ENCODE measurements at regions not wholly inside any gene's neighbourhood (a gene's known extent, or its start where the extent isn't known, plus 50 kb on each side); places are given as distances from the start of the nearest gene placed in this dataset.

DNA sequence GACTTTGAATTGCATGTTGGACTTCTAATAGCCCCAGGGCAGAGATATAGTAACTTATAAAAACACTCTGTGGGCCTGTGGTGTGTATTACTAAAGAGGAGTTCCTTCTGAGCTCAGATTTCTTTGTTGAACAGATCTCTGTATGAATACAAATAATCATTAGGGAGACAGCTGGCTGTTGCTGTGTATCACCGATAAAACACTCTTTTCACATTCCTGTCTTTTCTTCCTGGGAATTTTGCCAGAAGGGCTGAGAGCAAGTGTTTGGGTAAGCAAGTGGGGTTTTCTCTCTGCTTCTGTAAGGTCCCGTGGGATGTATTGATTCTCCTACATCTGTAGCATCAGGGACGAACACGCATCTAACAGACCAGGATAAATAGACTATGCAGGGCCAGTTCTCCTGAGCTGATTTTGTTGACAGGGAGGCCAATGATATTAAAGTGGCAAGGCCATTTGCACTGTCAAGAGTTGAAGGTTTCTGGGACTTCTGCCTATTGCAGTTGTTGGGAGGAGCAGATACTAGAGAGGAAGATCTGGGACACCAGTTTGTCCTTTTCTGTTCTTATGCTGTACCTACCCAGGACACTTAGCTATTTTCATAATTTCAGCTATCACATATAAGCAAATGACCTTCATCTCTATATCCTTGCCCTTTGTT is 225.9 kb upstream of the CD96 start:
- CTCF ChIA-PET (ENCODE audit: low intra/inter-chr PET ratio): no interaction called here
- no peak for TF ChIP-seq ELF4 (CRISPR knock-in tag; IDR thresholded peaks at IDR 0.05)
- no peak for TF ChIP-seq POLR3A (IDR thresholded peaks at IDR 0.05; ENCODE audit: borderline replicate concordance, extremely low read depth, insufficient read depth, insufficient read length)
- TF ChIP-seq DDX20 (tag; IDR thresholded peaks at IDR 0.05; ENCODE audit: low read depth): no peak
- TF ChIP-seq, protein P1, sequence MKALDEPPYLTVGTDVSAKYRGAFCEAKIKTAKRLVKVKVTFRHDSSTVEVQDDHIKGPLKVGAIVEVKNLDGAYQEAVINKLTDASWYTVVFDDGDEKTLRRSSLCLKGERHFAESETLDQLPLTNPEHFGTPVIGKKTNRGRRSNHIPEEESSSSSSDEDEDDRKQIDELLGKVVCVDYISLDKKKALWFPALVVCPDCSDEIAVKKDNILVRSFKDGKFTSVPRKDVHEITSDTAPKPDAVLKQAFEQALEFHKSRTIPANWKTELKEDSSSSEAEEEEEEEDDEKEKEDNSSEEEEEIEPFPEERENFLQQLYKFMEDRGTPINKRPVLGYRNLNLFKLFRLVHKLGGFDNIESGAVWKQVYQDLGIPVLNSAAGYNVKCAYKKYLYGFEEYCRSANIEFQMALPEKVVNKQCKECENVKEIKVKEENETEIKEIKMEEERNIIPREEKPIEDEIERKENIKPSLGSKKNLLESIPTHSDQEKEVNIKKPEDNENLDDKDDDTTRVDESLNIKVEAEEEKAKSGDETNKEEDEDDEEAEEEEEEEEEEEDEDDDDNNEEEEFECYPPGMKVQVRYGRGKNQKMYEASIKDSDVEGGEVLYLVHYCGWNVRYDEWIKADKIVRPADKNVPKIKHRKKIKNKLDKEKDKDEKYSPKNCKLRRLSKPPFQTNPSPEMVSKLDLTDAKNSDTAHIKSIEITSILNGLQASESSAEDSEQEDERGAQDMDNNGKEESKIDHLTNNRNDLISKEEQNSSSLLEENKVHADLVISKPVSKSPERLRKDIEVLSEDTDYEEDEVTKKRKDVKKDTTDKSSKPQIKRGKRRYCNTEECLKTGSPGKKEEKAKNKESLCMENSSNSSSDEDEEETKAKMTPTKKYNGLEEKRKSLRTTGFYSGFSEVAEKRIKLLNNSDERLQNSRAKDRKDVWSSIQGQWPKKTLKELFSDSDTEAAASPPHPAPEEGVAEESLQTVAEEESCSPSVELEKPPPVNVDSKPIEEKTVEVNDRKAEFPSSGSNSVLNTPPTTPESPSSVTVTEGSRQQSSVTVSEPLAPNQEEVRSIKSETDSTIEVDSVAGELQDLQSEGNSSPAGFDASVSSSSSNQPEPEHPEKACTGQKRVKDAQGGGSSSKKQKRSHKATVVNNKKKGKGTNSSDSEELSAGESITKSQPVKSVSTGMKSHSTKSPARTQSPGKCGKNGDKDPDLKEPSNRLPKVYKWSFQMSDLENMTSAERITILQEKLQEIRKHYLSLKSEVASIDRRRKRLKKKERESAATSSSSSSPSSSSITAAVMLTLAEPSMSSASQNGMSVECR (CRISPR knock-in tag; IDR thresholded peaks at IDR 0.05): no peak
- no peak for TF ChIP-seq PRPF4 (IDR thresholded peaks at IDR 0.05; ENCODE audit: insufficient read depth, low read depth, low read length, poor library complexity, severe bottlenecking)
- TF ChIP-seq, protein P2, sequence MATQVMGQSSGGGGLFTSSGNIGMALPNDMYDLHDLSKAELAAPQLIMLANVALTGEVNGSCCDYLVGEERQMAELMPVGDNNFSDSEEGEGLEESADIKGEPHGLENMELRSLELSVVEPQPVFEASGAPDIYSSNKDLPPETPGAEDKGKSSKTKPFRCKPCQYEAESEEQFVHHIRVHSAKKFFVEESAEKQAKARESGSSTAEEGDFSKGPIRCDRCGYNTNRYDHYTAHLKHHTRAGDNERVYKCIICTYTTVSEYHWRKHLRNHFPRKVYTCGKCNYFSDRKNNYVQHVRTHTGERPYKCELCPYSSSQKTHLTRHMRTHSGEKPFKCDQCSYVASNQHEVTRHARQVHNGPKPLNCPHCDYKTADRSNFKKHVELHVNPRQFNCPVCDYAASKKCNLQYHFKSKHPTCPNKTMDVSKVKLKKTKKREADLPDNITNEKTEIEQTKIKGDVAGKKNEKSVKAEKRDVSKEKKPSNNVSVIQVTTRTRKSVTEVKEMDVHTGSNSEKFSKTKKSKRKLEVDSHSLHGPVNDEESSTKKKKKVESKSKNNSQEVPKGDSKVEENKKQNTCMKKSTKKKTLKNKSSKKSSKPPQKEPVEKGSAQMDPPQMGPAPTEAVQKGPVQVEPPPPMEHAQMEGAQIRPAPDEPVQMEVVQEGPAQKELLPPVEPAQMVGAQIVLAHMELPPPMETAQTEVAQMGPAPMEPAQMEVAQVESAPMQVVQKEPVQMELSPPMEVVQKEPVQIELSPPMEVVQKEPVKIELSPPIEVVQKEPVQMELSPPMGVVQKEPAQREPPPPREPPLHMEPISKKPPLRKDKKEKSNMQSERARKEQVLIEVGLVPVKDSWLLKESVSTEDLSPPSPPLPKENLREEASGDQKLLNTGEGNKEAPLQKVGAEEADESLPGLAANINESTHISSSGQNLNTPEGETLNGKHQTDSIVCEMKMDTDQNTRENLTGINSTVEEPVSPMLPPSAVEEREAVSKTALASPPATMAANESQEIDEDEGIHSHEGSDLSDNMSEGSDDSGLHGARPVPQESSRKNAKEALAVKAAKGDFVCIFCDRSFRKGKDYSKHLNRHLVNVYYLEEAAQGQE (IDR thresholded peaks at IDR 0.05; ENCODE audit: borderline replicate concordance): no peak
- TF ChIP-seq, protein P2 (CRISPR knock-in tag; IDR thresholded peaks at IDR 0.05; ENCODE audit: low read depth): no peak
- TF ChIP-seq SETDB1 (IDR thresholded peaks at IDR 0.05; ENCODE audit: low read length): no peak
- TF ChIP-seq CREM (IDR thresholded peaks at IDR 0.05; ENCODE audit: low read depth): no peak

More for the DNA sequence above, 225.9 kb upstream of the CD96 start:
- H4K20me1 ChIP-seq (replicated peaks; ENCODE audit: control insufficient read depth, insufficient read depth, low read length): no peaks in the 10 kb centered on the region
- no peak for DNase-seq (ENCODE audit: extremely low read depth in 1 of 4, low spot score in 3 of 4)
- intact Hi-C loops (cut with micrococcal nuclease): no loop called here
- H3K4me1 ChIP-seq (replicated peaks in 1 of 2; ENCODE audit: control insufficient read depth in 2 of 2, insufficient read depth in 2 of 2, low read length in 2 of 2): no peaks in the 10 kb centered on the region
- no peak overlapping the region for H3K9ac ChIP-seq (ENCODE audit: insufficient read depth in 1 of 2, low read depth in 2 of 2, low read length in 2 of 2)
- WGBS (ENCODE audit: insufficient coverage, low coverage, missing lambda C conversion rate): 0% methylated on average over 4 of the region's 4 CpGs
- POLR2A ChIA-PET: no interaction called here
- ATAC-seq: no peak
- no peaks in the 10 kb centered on the region for H3K27me3 ChIP-seq (ENCODE audit: control insufficient read depth in 2 of 2, insufficient read depth in 2 of 2, low read length in 2 of 2)
- no peaks in the 10 kb centered on the region for H3K79me2 ChIP-seq (ENCODE audit: control insufficient read depth, insufficient read depth, low read length)
- H3K4me3 ChIP-seq: no peak overlapping the region
- H3K4me2 ChIP-seq (ENCODE audit: insufficient read depth, low read length): no peak overlapping the region
- FAIRE-seq: no peak
- H3K9me3 ChIP-seq (replicated peaks; ENCODE audit: control insufficient read depth, insufficient read depth, low read depth, low read length): no peaks in the 10 kb centered on the region
- no peak overlapping the region for H3K27ac ChIP-seq (ENCODE audit: extremely low read depth, low read depth, low read length)
- no TSS peak for BruUV-seq (replicated peaks)
- in situ Hi-C loops (cut with MboI): no loop called here
- H3K36me3 ChIP-seq (ENCODE audit: control insufficient read depth, insufficient read depth, low read length): no peaks in the 10 kb centered on the region
- H2AFZ ChIP-seq (ENCODE audit: low read depth, low read length): no peak overlapping the region
- H3K9me1 ChIP-seq (ENCODE audit: control insufficient read depth, insufficient read depth, low read length): no peaks in the 10 kb centered on the region
